GM23248 (cell line): ENCODE measurements at regions not wholly inside any gene's neighbourhood (a gene's known extent, or its start where the extent isn't known, plus 50 kb on each side); places are given as distances from the start of the nearest gene placed in this dataset.

Experiments
- EZH2 ChIP-seq: fragments of 200-600 bp; sonication (generic); IDR thresholded peaks from 2 replicates; pipeline ENCODE4 v1.6.1; 2018; ENCODE audit warnings: antibody characterized with exemption, mild to moderate bottlenecking; ENCODE audit not compliant: insufficient read depth, poor library complexity, severe bottlenecking
- EZH2phosphoT487 ChIP-seq: fragments of 200-600 bp; sonication (generic); IDR thresholded peaks from 2 replicates; pipeline ENCODE4 v1.6.1; 2018; ENCODE audit warnings: antibody characterized with exemption, moderate library complexity, mild to moderate bottlenecking, low read depth; ENCODE audit not compliant: insufficient read depth

DNA sequence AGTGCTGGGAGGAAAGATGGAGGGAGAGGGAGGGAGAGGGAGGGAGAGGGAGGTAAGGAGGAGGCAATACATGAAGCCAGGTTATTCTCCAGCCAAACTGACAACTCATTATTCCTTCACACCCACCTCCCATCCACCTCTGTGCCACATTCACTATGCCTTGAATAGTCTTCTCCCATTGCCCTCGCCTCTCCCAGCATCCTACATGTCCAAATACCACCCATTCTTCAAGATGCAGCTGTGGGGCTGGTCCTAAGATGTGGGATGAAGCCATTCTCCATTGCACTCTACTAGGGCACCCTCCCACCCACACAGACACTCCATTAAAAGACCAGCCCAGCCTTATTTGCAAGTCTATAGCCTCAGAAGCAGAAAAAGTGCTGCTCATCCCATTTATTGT lies 165.8 kb downstream of the RRAGC start:
- TF ChIP-seq EZH2phosphoT487 (no peak), EZH2 (no peak)
